ENCODE measurements at regions not wholly inside any gene's neighbourhood (a gene's known extent, or its start where the extent isn't known, plus 50 kb on each side); places are given as distances from the start of the nearest gene placed in this dataset.

GRCh38 chr18:10141559-10141958, 227.7 kb downstream of the VAPA start:
- no peaks in the 10 kb centered on the region for H3K36me3 ChIP-seq
- no peaks in the 10 kb centered on the region for H3K27me3 ChIP-seq
- peak overlapping the region in 1 of 4 donors; percentile 38 for H3K27ac ChIP-seq
- 72 to 73% methylated on average over 7 of the region's 7 CpGs for WGBS, 2 donors
- no peaks in the 10 kb centered on the region for H3K9me3 ChIP-seq
- no peak for TF ChIP-seq CTCF (IDR thresholded peaks at IDR 0.05)
- TF ChIP-seq POLR2A (IDR thresholded peaks at IDR 0.05): no peak
- TF ChIP-seq POLR2AphosphoS5 (IDR thresholded peaks at IDR 0.05): peak in 1 of 2 donors; percentile 36
- ATAC-seq (ENCODE audit: low FRiP score in 2 of 2) (no peak), DNase-seq (peak in 1 of 2 donors; percentile 47)
- H3K4me1 ChIP-seq: peaks cover 7 to 30% (median 27%) of the 10 kb centered on the region in 4 donors
- H3K4me3 ChIP-seq: no peak overlapping the region

- 88 to 93% methylated on average over 7 of the region's 7 CpGs for WGBS, 2 donors
- no peak for DNase-seq
- no peaks in the 10 kb centered on the region for H3K27me3 ChIP-seq
- no peak for ATAC-seq (ENCODE audit: low FRiP score in 2 of 2)
- H3K4me3 ChIP-seq: no peak overlapping the region
- no peaks in the 10 kb centered on the region for H3K9me3 ChIP-seq
- no peaks in the 10 kb centered on the region for H3K36me3 ChIP-seq
- H3K27ac ChIP-seq: no peak overlapping the region
- H3K4me1 ChIP-seq: peaks cover 7 to 30% (median 27%) of the 10 kb centered on the region in 4 donors
- TF ChIP-seq CTCF (IDR thresholded peaks at IDR 0.05) (no peak), EP300 (IDR thresholded peaks at IDR 0.05) (no peak), POLR2AphosphoS5 (IDR thresholded peaks at IDR 0.05) (no peak), POLR2A (IDR thresholded peaks at IDR 0.05) (no peak)
Measured at GRCh38 chr18:10142056-10142455, 228.2 kb downstream of the VAPA start.

GRCh38 chr18:10142496-10143160, 228.8 kb downstream of the VAPA start:
- H3K27ac ChIP-seq: peak overlapping the region in 1 of 4 donors; percentile 22
- DNase-seq (no peak), ATAC-seq (ENCODE audit: low FRiP score in 2 of 2) (no peak)
- TF ChIP-seq POLR2A (IDR thresholded peaks at IDR 0.05) (no peak), POLR2AphosphoS5 (IDR thresholded peaks at IDR 0.05) (no peak), CTCF (IDR thresholded peaks at IDR 0.05) (no peak), EP300 (IDR thresholded peaks at IDR 0.05) (no peak)
- no peaks in the 10 kb centered on the region for H3K9me3 ChIP-seq
- 61 to 68% methylated on average over 13 to 14 of the region's 14 CpGs for WGBS, 2 donors
- H3K36me3 ChIP-seq: no peaks in the 10 kb centered on the region
- no peaks in the 10 kb centered on the region for H3K27me3 ChIP-seq
- H3K4me3 ChIP-seq: no peak overlapping the region
- H3K4me1 ChIP-seq: peaks cover 7 to 30% (median 27%) of the 10 kb centered on the region in 4 donors

GRCh38 chr18:10143596-10143995, 229.8 kb downstream of the VAPA start:
- no peak overlapping the region for H3K27ac ChIP-seq
- no peak for ATAC-seq (ENCODE audit: low FRiP score in 2 of 2)
- TF ChIP-seq EP300 (IDR thresholded peaks at IDR 0.05) (no peak), POLR2AphosphoS5 (IDR thresholded peaks at IDR 0.05) (no peak)

GRCh38 chr18:10145546-10145945, 231.7 kb downstream of the VAPA start:
- Histone ChIP-seq H3K36me3 (no peaks in the 10 kb centered on the region), H3K4me3 (no peak overlapping the region), H3K9me3 (no peaks in the 10 kb centered on the region), H3K27ac (no peak overlapping the region), H3K27me3 (no peaks in the 10 kb centered on the region), H3K4me1 (peaks cover 7 to 23% (median 22%) of the 10 kb centered on the region in 4 donors)
- 78 to 81% methylated on average over 4 of the region's 4 CpGs for WGBS, 2 donors
- DNase-seq: no peak
- no peak for ATAC-seq (ENCODE audit: low FRiP score in 2 of 2)
- no peak for TF ChIP-seq EP300 (IDR thresholded peaks at IDR 0.05)
- TF ChIP-seq POLR2AphosphoS5 (IDR thresholded peaks at IDR 0.05): no peak
- no peak for TF ChIP-seq CTCF (IDR thresholded peaks at IDR 0.05)

More at GRCh38 chr18:10143596-10143995, 229.8 kb downstream of the VAPA start:
- H3K4me3 ChIP-seq: no peak overlapping the region
- peaks cover 7 to 30% (median 27%) of the 10 kb centered on the region in 4 donors for H3K4me1 ChIP-seq
- 72 to 81% methylated on average over 3 of the region's 3 CpGs for WGBS, 2 donors
- no peaks in the 10 kb centered on the region for H3K36me3 ChIP-seq
- H3K9me3 ChIP-seq: no peaks in the 10 kb centered on the region
- no peak for DNase-seq
- H3K27me3 ChIP-seq: no peaks in the 10 kb centered on the region
